Kidney (tissue), 13 donors: ENCODE measurements at regions not wholly inside any gene's neighbourhood (a gene's known extent, or its start where the extent isn't known, plus 50 kb on each side); places are given as distances from the start of the nearest gene placed in this dataset.

ENCODE experiments used
- DNase-seq, 5 donors: peaks; one replicate each; pipeline ENCODE4 v3.0.0-alpha.2; 2013 to 2020
- FAIRE-seq: peaks from 2 replicates; lab custom pipeline; 2012; peaks lifted over from hg19 to GRCh38; lab: Jason Lieb, UNC
- H3K27ac ChIP-seq, 2 donors: one replicate each; pipeline ENCODE4 v1.7.0; 2013; ENCODE audit warnings: low read depth in 2 of 2, low read length in 2 of 2, inconsistent platforms in 1 of 2
- H3K27me3 ChIP-seq: one replicate; pipeline ENCODE4 v1.7.1; 2013; ENCODE audit warnings: low read length, inconsistent platforms; ENCODE audit not compliant: control insufficient read depth, insufficient read depth
- H3K36me3 ChIP-seq, 3 donors: one replicate each; pipeline versions ENCODE4 v1.7.0 to v1.7.1; 2013; ENCODE audit warnings: low read length in 3 of 3, control low read depth in 1 of 3, inconsistent platforms in 1 of 3; ENCODE audit not compliant: insufficient read depth in 3 of 3, control insufficient read depth in 2 of 3
- H3K4me1 ChIP-seq, 3 donors: one replicate each; pipeline versions ENCODE4 v1.7.0 to v1.7.1; 2013; ENCODE audit warnings: low read length in 3 of 3, inconsistent platforms in 1 of 3, low read depth in 1 of 3; ENCODE audit not compliant: control insufficient read depth in 2 of 3, insufficient read depth in 2 of 3
- H3K4me3 ChIP-seq, 3 donors: one replicate each; pipeline versions ENCODE4 v1.7.0 to v1.8.1; 2013; ENCODE audit warnings: low read length in 3 of 3, control low read depth in 1 of 3, inconsistent platforms in 1 of 3
- H3K9ac ChIP-seq, 3 donors: one replicate each; pipeline versions ENCODE4 v1.7.0 to v1.7.1; 2013; ENCODE audit warnings: low read length in 3 of 3, control low read depth in 1 of 3, inconsistent platforms in 1 of 3
- H3K9me3 ChIP-seq, 3 donors: one replicate each; pipeline versions ENCODE4 v1.7.0 to v1.7.1; 2013; ENCODE audit warnings: low read length in 3 of 3, control low read depth in 1 of 3, inconsistent platforms in 1 of 3; ENCODE audit not compliant: control insufficient read depth in 2 of 3, insufficient read depth in 1 of 3
- intact Hi-C: fragments of 100-400 bp; cut with DNase I; formaldehyde crosslinking; loops from one replicate; pipeline ENCODE4 v1.11.1; 2022
- TF ChIP-seq, protein P1 (sequence below): IDR thresholded peaks from 3 replicates; pipeline ENCODE4 v1.5.1; 2012; ENCODE audit warnings: mild to moderate bottlenecking, moderate library complexity, borderline replicate concordance; ENCODE audit not compliant: insufficient read depth; ENCODE audit errors: extremely low read depth
- donor health status: control.
- donor health status: control.
- donor health status: control.
- donor health status: control.
- donor health status: control.
- donor health status: DM: yes; HTN: yes; CAD: no.
- donor health status: Normal renal cell carcinoma (clear cell type).

DNA sequence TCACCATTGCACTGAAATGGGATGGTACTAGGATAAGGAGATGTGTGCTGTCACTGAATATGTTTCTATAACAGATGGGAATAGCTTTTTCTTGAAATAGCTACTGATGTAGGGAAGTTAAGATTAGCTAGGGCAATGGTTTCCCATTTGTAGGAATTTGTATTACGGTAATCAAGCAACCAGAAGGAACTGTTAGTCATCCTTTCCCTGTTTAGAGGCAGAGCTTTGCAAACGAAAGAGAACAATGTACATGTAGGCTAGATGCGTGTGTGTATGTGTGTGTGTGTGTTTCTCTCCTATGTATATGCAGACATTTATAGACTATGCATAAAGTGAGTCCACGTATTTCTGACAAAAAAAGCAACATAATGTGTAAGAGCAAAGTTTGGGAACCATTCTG, 171.9 kb upstream of the GRIA1 start:
- FAIRE-seq: no peak
- Histone ChIP-seq H3K9me3 (no peaks in the 10 kb centered on the region), H3K9ac (no peak overlapping the region), H3K27ac (no peak overlapping the region), H3K4me1 (no peaks in the 10 kb centered on the region), H3K27me3 (no peaks in the 10 kb centered on the region), H3K4me3 (no peak overlapping the region), H3K36me3 (no peaks in the 10 kb centered on the region)
- intact Hi-C loops: no loop called here
- DNase-seq: no peak
- TF ChIP-seq, protein P1, sequence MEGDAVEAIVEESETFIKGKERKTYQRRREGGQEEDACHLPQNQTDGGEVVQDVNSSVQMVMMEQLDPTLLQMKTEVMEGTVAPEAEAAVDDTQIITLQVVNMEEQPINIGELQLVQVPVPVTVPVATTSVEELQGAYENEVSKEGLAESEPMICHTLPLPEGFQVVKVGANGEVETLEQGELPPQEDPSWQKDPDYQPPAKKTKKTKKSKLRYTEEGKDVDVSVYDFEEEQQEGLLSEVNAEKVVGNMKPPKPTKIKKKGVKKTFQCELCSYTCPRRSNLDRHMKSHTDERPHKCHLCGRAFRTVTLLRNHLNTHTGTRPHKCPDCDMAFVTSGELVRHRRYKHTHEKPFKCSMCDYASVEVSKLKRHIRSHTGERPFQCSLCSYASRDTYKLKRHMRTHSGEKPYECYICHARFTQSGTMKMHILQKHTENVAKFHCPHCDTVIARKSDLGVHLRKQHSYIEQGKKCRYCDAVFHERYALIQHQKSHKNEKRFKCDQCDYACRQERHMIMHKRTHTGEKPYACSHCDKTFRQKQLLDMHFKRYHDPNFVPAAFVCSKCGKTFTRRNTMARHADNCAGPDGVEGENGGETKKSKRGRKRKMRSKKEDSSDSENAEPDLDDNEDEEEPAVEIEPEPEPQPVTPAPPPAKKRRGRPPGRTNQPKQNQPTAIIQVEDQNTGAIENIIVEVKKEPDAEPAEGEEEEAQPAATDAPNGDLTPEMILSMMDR: no peak

DNA sequence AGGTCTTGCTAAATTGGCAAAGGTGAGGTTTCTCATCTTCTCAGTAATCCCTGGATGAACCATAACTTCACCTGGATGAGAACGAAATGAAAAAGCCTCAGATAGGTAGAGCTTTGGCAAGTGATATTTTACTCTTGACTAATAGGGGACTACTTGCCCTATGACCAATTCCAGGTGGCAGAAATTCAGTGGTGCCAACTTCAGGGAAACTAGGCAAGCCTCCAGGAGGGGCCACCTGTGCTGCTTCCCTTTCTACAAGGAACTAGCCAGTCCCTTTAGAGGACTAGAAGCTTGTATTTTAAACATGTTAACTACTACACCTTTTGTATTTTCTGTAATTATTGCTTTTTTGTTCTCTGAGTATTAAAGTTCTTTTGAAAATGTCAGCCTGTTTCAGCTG, 169.0 kb upstream of the GRIA1 start:
- H3K27ac ChIP-seq: no peak overlapping the region
- H3K9me3 ChIP-seq: no peaks in the 10 kb centered on the region
- H3K27me3 ChIP-seq: no peaks in the 10 kb centered on the region
- intact Hi-C loops: no loop called here
- H3K4me1 ChIP-seq: no peaks in the 10 kb centered on the region
- TF ChIP-seq, protein P1: no peak
- FAIRE-seq: no peak
- no peak for DNase-seq
- H3K9ac ChIP-seq: no peak overlapping the region
- H3K36me3 ChIP-seq: no peaks in the 10 kb centered on the region
- H3K4me3 ChIP-seq: no peak overlapping the region

DNA sequence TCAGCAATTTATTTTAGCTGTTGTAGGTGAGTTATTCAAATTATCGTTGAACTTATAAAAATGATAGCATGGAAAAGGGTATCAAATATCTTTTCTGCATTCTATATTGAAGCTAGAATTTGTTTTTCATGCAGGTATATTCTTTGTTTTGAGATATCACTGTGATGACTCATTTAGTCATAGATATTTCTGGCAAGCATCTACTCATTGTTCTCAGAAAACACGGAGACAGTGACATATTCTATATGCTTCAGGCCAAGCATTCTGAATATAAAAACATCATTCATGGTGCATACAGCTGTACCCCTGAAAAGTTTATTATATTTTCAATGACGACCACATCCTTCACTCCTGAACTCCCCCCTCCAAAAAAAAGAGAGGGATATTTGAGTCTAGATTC, 150.3 kb upstream of the GRIA1 start:
- FAIRE-seq: no peak
- intact Hi-C loops: no loop called here
- H3K27me3 ChIP-seq: no peaks in the 10 kb centered on the region
- H3K4me3 ChIP-seq: no peak overlapping the region
- no peak overlapping the region for H3K27ac ChIP-seq
- no peaks in the 10 kb centered on the region for H3K36me3 ChIP-seq
- H3K4me1 ChIP-seq: no peaks in the 10 kb centered on the region
- H3K9ac ChIP-seq: no peak overlapping the region
- TF ChIP-seq, protein P1: no peak
- H3K9me3 ChIP-seq: no peaks in the 10 kb centered on the region
- no peak for DNase-seq

DNA sequence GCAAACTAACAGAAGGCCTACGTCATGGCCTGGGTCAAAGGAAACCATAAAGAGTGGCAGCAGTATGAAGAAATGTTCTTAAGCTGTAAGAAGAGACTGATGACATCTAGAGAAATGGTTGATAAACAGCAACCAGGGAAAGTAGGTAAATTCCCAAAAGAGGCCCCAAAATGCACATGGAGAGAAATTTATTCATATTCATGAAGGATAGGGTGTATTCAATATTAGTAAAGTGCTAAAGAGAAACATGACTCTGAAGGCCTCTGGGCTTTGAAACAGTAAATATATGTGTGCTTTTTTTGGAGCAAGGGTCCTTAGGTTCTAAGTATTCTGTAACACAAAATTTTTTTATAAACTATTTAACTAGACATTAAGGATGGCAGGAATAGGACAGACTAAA, 149.7 kb upstream of the GRIA1 start:
- TF ChIP-seq, protein P1: no peak
- Histone ChIP-seq H3K27ac (no peak overlapping the region), H3K4me3 (no peak overlapping the region), H3K27me3 (no peaks in the 10 kb centered on the region), H3K4me1 (no peaks in the 10 kb centered on the region), H3K36me3 (no peaks in the 10 kb centered on the region), H3K9ac (no peak overlapping the region), H3K9me3 (no peaks in the 10 kb centered on the region)
- DNase-seq: no peak
- no peak for FAIRE-seq
- intact Hi-C loops: no loop called here
